GM12864 (cell line): ENCODE measurements at regions not wholly inside any gene's neighbourhood (a gene's known extent, or its start where the extent isn't known, plus 50 kb on each side); places are given as distances from the start of the nearest gene placed in this dataset.

Experiments
- DNase-seq: peaks from one replicate; pipeline ENCODE4 v3.0.0-alpha.2; 2011; ENCODE audit warnings: low read depth
- H3K4me3 ChIP-seq: 2 replicates; pipeline ENCODE4 v1.5.1; 2011; ENCODE audit warnings: mild to moderate bottlenecking, low read depth, low read length, control low read depth
- TF ChIP-seq, protein P1 (sequence below): IDR thresholded peaks from 2 replicates; pipeline ENCODE4 v1.5.1; 2011; ENCODE audit warnings: low read depth, mild to moderate bottlenecking, moderate library complexity, low read length, control low read depth, inconsistent platforms; ENCODE audit errors: missing control alignments

GRCh38 chr13:80113714-80114454 lies 227.0 kb downstream of the SPRY2 start:
- no peak for DNase-seq

GRCh38 chr13:80109303-80109702 lies 231.6 kb downstream of the SPRY2 start:
- TF ChIP-seq, protein P1, sequence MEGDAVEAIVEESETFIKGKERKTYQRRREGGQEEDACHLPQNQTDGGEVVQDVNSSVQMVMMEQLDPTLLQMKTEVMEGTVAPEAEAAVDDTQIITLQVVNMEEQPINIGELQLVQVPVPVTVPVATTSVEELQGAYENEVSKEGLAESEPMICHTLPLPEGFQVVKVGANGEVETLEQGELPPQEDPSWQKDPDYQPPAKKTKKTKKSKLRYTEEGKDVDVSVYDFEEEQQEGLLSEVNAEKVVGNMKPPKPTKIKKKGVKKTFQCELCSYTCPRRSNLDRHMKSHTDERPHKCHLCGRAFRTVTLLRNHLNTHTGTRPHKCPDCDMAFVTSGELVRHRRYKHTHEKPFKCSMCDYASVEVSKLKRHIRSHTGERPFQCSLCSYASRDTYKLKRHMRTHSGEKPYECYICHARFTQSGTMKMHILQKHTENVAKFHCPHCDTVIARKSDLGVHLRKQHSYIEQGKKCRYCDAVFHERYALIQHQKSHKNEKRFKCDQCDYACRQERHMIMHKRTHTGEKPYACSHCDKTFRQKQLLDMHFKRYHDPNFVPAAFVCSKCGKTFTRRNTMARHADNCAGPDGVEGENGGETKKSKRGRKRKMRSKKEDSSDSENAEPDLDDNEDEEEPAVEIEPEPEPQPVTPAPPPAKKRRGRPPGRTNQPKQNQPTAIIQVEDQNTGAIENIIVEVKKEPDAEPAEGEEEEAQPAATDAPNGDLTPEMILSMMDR, result no peak
- DNase-seq, result no peak
- no peak overlapping the region for H3K4me3 ChIP-seq

More at GRCh38 chr13:80113714-80114454, 227.0 kb downstream of the SPRY2 start:
- H3K4me3 ChIP-seq, result no peak overlapping the region
- TF ChIP-seq, protein P1, result no peak

DNA sequence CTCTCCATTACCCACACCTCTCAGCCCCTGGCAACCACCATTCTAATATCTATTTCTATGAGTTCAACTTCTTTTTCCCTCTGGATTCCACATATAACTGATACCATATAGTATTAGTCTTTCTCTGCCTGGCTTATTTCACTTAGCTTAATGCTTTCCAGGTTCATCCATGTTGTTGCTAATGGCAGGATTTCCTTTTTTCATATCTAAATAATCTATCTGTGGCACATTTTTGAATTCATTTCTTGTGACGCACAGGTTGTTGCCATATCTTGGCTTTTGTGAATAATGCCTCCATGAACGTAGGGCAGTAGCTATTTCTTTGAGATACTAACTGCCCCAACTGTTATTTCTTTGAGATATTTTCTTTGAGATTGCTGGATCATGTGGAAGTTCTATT lies 235.6 kb downstream of the SPRY2 start:
- DNase-seq, result no peak

DNA sequence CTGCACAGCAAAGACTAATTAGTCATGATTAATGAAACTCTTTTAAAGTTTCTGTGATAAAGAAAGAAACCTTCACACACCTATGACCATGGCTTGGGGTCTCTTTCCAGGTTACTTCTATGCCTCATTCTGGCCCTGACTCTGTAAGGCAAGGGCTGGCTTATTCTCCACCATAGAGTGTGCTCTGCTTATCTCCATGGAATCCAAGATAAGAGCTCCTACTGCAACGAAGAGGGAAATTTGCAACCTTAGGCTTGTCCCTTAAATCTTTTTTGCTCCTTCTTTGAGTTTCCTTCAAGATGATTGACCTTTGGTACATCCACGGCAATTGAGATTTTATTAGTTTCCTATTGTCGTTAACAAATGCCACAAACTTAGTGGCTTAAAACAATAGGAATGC lies 239.9 kb downstream of the SPRY2 start:
- no peak for DNase-seq
- TF ChIP-seq, protein P1, result no peak
- no peak overlapping the region for H3K4me3 ChIP-seq

More for the DNA sequence above, 235.6 kb downstream of the SPRY2 start:
- H3K4me3 ChIP-seq, result no peak overlapping the region
- TF ChIP-seq, protein P1, result no peak

DNA sequence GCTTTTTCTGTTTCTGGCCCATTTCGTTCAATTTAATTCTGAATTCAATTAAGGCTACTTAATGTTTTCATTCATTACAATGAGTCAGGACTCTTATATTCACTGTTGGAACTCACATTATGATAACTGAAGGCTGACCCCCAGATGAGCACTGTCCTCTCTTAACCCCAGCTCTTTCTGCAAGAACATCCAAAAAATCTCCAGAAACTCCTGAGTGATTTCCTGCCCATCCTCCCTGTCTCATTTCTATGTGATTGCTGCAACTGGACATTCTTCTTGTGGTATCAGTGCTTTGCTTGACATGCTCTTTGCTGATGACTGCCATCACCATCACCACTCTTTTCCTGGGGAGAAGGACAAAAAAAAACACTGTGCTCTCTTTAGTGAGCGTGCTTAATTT lies 240.3 kb downstream of the SPRY2 start:
- no peak for DNase-seq
- TF ChIP-seq, protein P1, result no peak
- no peak overlapping the region for H3K4me3 ChIP-seq

DNA sequence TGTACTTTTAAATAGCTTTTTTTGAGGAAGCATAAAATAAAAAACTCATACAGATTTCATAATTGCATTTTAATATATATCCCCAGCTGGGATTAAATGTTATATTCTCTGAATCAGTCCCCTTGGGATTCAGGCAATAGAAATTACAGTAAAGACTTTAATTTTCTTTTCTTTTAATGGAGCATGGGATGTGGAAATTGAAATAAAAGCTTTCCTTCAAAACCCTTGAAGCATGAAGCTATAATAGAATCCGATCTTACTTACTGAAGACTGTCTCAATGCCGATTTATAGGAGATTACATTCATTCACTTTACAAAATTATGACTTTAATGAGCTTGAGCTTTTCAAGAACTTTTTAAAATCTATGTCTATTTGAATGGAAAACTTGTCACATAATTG lies 243.4 kb downstream of the SPRY2 start:
- no peak overlapping the region for H3K4me3 ChIP-seq
- TF ChIP-seq, protein P1, result no peak
- DNase-seq, result no peak

- DNase-seq, result no peak
- TF ChIP-seq, protein P1, result no peak
- no peak overlapping the region for H3K4me3 ChIP-seq
Measured at GRCh38 chr13:80096383-80096782, 244.5 kb downstream of the SPRY2 start.
